Fibroblast of gingiva (primary cell): ENCODE measurements at regions not wholly inside any gene's neighbourhood (a gene's known extent, or its start where the extent isn't known, plus 50 kb on each side); places are given as distances from the start of the nearest gene placed in this dataset.
"Not testable (repeated sequence)": the region's sequence is repeated elsewhere in the genome, so short reads cannot be mapped to it uniquely, and the experiment has no call there.

Source experiments
- DNase-seq: peaks from one replicate; pipeline ENCODE4 v3.0.0-alpha.2; 2011; ENCODE audit warnings: low read depth

- DNase-seq = no peak
Measured at GRCh38 chr3:94500146-94500545, 437.3 kb downstream of the NSUN3 start.

- DNase-seq = not testable (repeated sequence)
Measured at GRCh38 chr3:94507354-94507753, 444.5 kb downstream of the NSUN3 start.

- no peak for DNase-seq
Measured at GRCh38 chr3:94512876-94513275, 450.0 kb downstream of the NSUN3 start.

- no peak for DNase-seq
Measured at GRCh38 chr3:94513600-94513999, 450.7 kb downstream of the NSUN3 start.

- no peak for DNase-seq
Measured at GRCh38 chr3:94515983-94516382, 453.1 kb downstream of the NSUN3 start.

- DNase-seq = no peak
Measured at GRCh38 chr3:94520364-94520763, 457.5 kb downstream of the NSUN3 start.

- no peak for DNase-seq
Measured at GRCh38 chr3:94522488-94522887, 459.6 kb downstream of the NSUN3 start.

- DNase-seq = no peak
Measured at GRCh38 chr3:94524102-94524919, 461.4 kb downstream of the NSUN3 start.

GRCh38 chr3:94525043-94525442 lies 462.2 kb downstream of the NSUN3 start:
- no peak for DNase-seq

GRCh38 chr3:94529816-94530215 lies 467.0 kb downstream of the NSUN3 start:
- DNase-seq = no peak

DNA sequence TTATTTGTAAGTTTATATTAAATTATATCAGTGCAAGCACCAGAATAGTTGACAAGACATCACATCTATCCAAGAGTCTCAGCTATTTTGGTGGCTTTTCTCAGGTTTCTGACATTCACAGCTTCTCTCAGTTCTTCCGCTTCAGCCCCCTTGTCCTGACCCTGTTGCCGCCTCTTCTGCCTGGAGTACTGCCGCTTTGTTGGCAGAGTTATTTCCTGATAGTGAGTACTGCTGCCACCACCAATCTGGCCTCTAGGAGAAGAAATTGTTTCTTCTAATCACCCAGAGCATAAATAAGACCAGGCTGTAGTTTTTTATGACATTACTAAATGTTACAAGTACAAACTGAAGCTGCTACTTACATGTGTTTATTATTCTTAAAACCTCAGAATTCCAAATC lies 470.1 kb downstream of the NSUN3 start:
- no peak for DNase-seq

GRCh38 chr3:94539937-94540336 lies 477.1 kb downstream of the NSUN3 start:
- no peak for DNase-seq

GRCh38 chr3:94543161-94543560 lies 480.3 kb downstream of the NSUN3 start:
- DNase-seq = no peak

DNA sequence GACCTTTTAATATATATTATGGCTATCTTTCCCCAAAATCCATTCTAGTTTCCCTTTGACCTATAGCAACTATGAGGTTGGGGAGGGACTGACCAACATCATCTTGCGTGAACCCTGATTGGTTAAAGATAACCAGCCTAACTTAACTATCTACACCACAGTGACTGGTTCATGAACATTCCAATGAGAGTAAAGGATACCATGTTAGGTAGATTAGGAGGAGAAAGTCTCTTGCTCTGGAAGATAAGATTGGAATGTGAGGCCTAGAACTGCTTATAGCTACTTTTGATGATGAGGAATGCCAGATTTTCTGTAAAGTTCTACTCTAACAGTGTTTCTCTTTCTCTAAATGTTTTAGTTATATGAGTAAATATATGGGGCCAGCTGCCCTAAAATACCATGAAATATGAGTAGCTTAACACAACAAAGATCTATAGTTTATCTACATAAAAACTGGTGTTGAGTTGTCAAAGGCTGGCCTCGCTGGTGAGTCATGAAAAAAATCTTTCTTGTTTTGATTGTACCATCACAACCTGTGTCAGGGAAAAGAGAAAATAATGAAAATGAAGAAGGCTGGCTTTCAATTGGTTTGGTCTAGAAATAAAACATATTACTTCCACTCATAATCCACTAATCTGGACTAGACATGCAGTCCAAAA lies 481.4 kb downstream of the NSUN3 start:
- no peak for DNase-seq

- no peak for DNase-seq
Measured at GRCh38 chr3:94548581-94549316, 485.9 kb downstream of the NSUN3 start.

GRCh38 chr3:94561094-94561493 lies 498.2 kb downstream of the NSUN3 start:
- DNase-seq = no peak

GRCh38 chr3:94564247-94564646 lies 501.4 kb downstream of the NSUN3 start:
- DNase-seq = no peak

DNA sequence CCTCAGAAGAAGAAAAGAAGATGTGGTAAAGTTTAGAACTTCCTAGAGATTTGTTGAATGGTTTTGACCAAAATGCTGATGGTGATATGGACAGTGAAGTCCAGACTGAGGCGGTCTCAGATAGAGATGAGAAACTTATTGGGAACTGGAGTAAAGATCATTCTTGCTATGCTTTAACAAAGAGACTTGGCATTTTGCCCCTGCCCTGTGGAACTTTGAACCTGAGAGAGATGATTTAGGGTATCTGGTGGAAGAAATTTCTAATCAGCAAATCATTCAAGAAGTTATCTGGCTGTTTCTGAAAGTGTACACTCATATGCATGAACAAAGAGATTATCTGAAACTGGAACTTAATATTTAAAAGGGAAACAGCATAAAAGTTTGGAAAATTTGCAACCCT lies 505.2 kb downstream of the NSUN3 start:
- no peak for DNase-seq

DNA sequence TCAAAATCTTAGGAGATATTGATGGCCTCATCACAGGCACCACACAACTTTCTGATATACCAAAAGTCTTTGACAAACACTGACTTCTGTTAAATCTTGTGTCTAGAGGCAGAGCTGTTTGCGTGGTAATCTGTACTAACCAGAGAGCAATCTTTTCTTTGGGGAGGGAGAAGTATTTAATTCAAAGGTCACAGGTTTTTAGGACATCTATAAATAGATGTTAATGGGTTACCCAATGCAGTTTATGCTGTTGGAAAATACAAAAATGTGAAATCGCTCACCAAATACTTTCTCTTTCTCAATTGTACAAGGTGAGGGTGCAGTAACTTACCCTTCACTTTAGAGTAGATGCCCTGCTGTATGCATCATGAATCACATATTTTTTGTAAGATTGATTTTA lies 510.5 kb downstream of the NSUN3 start:
- no peak for DNase-seq

DNA sequence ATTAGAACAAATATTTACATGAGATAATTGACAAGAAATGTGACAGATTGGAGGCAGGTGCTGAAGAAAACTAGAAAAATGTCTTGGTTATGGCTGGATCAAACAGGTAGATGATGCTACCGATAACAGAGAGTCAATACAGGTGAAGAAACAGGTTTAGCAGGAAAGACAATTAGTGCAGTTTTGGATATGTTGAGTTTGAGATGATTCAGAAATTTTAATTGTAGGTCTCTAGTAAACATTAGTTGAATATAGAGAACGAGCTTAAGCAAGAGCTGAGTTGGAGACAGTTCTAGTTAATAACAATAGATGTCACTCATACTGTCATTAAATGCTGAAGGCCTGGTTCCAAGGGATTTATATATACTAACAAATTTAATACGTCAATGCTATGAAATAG lies 524.4 kb downstream of the NSUN3 start:
- no peak for DNase-seq

GRCh38 chr3:94593526-94594150 lies 530.8 kb downstream of the NSUN3 start:
- no peak for DNase-seq

DNA sequence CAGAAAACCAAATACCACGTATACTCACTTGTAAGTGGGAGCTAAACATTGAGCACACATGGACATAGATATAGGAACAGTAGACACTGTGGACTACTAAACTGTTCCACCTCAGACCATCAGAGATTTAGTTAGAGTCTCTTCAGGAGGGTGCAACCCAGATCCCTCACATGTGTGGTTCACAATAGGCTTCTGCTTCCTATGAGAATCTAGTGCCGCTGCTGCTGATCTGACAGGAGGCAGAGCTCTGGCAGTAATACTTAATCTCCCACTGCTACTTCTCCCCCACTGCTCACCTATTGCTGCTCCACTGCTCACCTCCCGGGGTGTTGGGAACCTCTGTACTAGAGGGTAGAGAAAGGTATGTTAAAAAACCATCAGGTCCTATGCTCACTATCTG lies 533.3 kb downstream of the NSUN3 start:
- DNase-seq = no peak
